Thoracic aorta (tissue), 2 donors: ENCODE measurements at regions not wholly inside any gene's neighbourhood (a gene's known extent, or its start where the extent isn't known, plus 50 kb on each side); places are given as distances from the start of the nearest gene placed in this dataset.

Experiments
- ATAC-seq: fragments of 150-250 bp; one replicate; pipeline ENCODE4 v1.8.0; 2017; ENCODE audit warnings: low read depth; ENCODE audit not compliant: insufficient number of reproducible peaks, low FRiP score
- DNase-seq: peaks from one replicate; pipeline ENCODE4 v3.0.0-alpha.2; 2020; ENCODE audit warnings: low spot score
- H3K27ac ChIP-seq, 2 donors: fragments of 200-600 bp; sonication (generic); 1 replicate in 1 of 2; 2 replicates in 1 of 2; pipeline ENCODE4 v1.5.1; 2016; ENCODE audit warnings: mild to moderate bottlenecking in 2 of 2, moderate library complexity in 2 of 2
- H3K27me3 ChIP-seq: fragments of 200-600 bp; sonication (generic); replicated peaks from 2 replicates; pipeline ENCODE4 v1.6.0; 2016; ENCODE audit warnings: mild to moderate bottlenecking; ENCODE audit not compliant: insufficient read depth
- H3K36me3 ChIP-seq: fragments of 200-600 bp; sonication (generic); one replicate; pipeline ENCODE4 v1.5.1; 2016
- H3K4me1 ChIP-seq, 2 donors: fragments of 200-600 bp; sonication (generic); 1 replicate in 1 of 2; 2 replicates in 1 of 2; pipeline versions ENCODE4 v1.5.1 to v1.6.0; 2016; ENCODE audit warnings: low read depth in 2 of 2, mild to moderate bottlenecking in 1 of 2; ENCODE audit not compliant: control insufficient read depth in 1 of 2
- H3K4me3 ChIP-seq: fragments of 200-600 bp; sonication (generic); 2 replicates; pipeline ENCODE4 v1.5.1; 2016; ENCODE audit warnings: mild to moderate bottlenecking
- H3K9me3 ChIP-seq: fragments of 200-600 bp; sonication (generic); 2 replicates; pipeline ENCODE4 v1.5.1; 2016
- CTCF ChIP-seq: fragments of 200-600 bp; sonication (generic); IDR thresholded peaks from one replicate; pipeline ENCODE4 v1.5.1; 2019; ENCODE audit warnings: antibody characterized with exemption

- no peak for DNase-seq
- TF ChIP-seq CTCF: no peak
- no peak for ATAC-seq
- Histone ChIP-seq H3K27ac (no peak overlapping the region), H3K36me3 (no peaks in the 10 kb centered on the region), H3K4me1 (no peaks in the 10 kb centered on the region), H3K9me3 (peaks cover 11% of the 10 kb centered on the region), H3K4me3 (no peak overlapping the region), H3K27me3 (no peaks in the 10 kb centered on the region)
Observed at GRCh38 chr12:76194724-76195123, 110.2 kb upstream of the NAP1L1 start.

GRCh38 chr12:76193961-76194360 is 109.5 kb upstream of the NAP1L1 start:
- H3K27me3 ChIP-seq: no peaks in the 10 kb centered on the region
- no peak overlapping the region for H3K4me3 ChIP-seq
- H3K27ac ChIP-seq: no peak overlapping the region
- H3K4me1 ChIP-seq: no peaks in the 10 kb centered on the region
- H3K36me3 ChIP-seq: no peaks in the 10 kb centered on the region
- TF ChIP-seq CTCF: no peak
- DNase-seq (no peak), ATAC-seq (no peak)
- H3K9me3 ChIP-seq: peaks cover 8% of the 10 kb centered on the region

GRCh38 chr12:76192416-76192815 is 107.9 kb upstream of the NAP1L1 start:
- Histone ChIP-seq H3K4me1 (no peaks in the 10 kb centered on the region), H3K4me3 (no peak overlapping the region), H3K9me3 (no peaks in the 10 kb centered on the region), H3K27me3 (no peaks in the 10 kb centered on the region), H3K36me3 (no peaks in the 10 kb centered on the region), H3K27ac (no peak overlapping the region)
- ATAC-seq: no peak
- no peak for TF ChIP-seq CTCF
- DNase-seq: no peak

- no peaks in the 10 kb centered on the region for H3K27me3 ChIP-seq
- TF ChIP-seq CTCF: no peak
- no peaks in the 10 kb centered on the region for H3K4me1 ChIP-seq
- no peak overlapping the region for H3K27ac ChIP-seq
- no peaks in the 10 kb centered on the region for H3K36me3 ChIP-seq
- ATAC-seq (no peak), DNase-seq (no peak)
- no peak overlapping the region for H3K4me3 ChIP-seq
- H3K9me3 ChIP-seq: no peaks in the 10 kb centered on the region
Observed at GRCh38 chr12:76190299-76190698, 105.8 kb upstream of the NAP1L1 start.

- Histone ChIP-seq H3K9me3 (no peaks in the 10 kb centered on the region), H3K4me3 (no peak overlapping the region), H3K4me1 (no peaks in the 10 kb centered on the region), H3K27me3 (no peaks in the 10 kb centered on the region), H3K27ac (no peak overlapping the region), H3K36me3 (no peaks in the 10 kb centered on the region)
- no peak for TF ChIP-seq CTCF
- ATAC-seq: no peak
- DNase-seq: no peak
Observed at GRCh38 chr12:76189851-76190250, 105.4 kb upstream of the NAP1L1 start.
